GM18507 (cell line): ENCODE measurements at regions not wholly inside any gene's neighbourhood (a gene's known extent, or its start where the extent isn't known, plus 50 kb on each side); places are given as distances from the start of the nearest gene placed in this dataset.
"Not testable (repeated sequence)": the region's sequence is repeated elsewhere in the genome, so short reads cannot be mapped to it uniquely, and the experiment has no call there.

Experiments used
- DNase-seq: peaks from one replicate; pipeline ENCODE4 v3.0.0; 2011; ENCODE audit warnings: low read depth; ENCODE audit not compliant: insufficient read length; ENCODE audit errors: extremely low spot score
- FAIRE-seq: peaks from 2 replicates; lab custom pipeline; 2011; peaks lifted over from hg19 to GRCh38; lab: Jason Lieb, UNC

- no peak for FAIRE-seq
These were observed 397.6 kb upstream of the MYT1L start for GRCh38 chr2:2728635-2729034.

GRCh38 chr2:2727876-2728511, 396.9 kb upstream of the MYT1L start:
- DNase-seq (no peak), FAIRE-seq (no peak)

More at GRCh38 chr2:2728635-2729034, 397.6 kb upstream of the MYT1L start:
- no peak for DNase-seq

GRCh38 chr2:2726163-2726562, 395.1 kb upstream of the MYT1L start:
- FAIRE-seq = no peak

DNA sequence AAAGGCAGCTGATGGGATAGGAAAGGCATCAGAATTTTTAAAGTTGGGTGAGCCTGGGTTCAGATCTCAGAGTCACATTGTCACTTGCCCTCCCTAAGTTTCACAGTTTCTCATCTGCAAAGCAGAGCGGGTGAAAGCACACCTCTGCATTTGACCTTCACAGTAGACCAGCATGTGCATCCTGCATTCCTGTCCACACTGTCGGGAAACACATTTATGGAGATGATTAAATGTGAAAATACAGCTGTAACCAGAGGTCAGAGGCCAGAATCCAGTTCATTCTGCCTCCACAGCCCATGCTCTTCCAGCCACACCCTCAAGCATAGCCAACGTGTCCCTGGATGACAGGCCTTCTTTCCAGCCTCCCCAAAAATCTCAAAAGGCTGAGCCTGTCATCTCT, 392.0 kb upstream of the MYT1L start:
- FAIRE-seq (no peak), DNase-seq (no peak)

More at GRCh38 chr2:2726163-2726562, 395.1 kb upstream of the MYT1L start:
- no peak for DNase-seq

DNA sequence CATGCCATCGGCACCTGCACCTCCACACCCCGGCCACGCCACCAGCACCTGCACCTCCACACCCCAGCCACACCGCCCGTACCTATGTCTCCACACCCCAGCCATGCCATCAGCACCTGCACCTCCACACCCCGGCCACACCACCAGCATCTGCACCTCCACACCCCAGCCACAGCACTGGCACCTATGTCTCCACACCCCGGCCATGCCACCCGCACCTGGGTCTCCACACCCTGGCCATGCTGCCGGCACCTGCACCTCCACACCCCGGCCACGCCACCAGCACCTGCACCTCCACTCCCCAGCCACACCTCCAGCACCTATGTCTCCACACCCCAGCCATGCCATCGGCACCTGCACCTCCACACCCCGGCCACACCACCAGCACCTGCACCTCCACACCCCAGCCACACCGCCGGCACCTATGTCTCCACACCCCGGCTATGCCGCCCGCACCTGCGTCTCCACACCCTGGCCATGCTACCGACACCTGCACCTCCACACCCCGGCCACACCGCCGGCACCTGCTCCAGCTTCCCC, 390.3 kb upstream of the MYT1L start:
- DNase-seq (no peak), FAIRE-seq (no peak)

GRCh38 chr2:2720806-2721205, 389.7 kb upstream of the MYT1L start:
- not testable (repeated sequence) for DNase-seq, FAIRE-seq

DNA sequence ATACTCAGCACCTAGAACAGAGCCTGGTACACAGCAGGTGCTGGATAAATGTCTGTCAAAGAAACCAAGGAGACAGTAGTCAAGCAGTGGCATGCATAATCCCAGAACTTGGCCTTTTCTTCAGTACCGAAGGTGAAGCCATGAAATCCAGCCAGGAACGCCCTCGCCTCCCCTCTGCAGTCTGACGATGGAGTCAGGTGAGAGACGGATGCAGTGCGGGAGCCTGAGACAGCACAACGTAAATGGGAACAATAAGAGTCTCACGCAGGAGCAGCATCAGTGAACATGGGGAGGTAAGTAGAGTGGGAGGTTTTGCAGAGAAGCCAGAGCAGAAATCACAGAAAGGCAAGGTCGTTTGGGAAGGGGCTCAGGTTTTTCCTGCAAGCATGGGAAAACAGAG, 389.3 kb upstream of the MYT1L start:
- FAIRE-seq (no peak), DNase-seq (no peak)

GRCh38 chr2:2719781-2720180, 388.7 kb upstream of the MYT1L start:
- FAIRE-seq (no peak), DNase-seq (no peak)

DNA sequence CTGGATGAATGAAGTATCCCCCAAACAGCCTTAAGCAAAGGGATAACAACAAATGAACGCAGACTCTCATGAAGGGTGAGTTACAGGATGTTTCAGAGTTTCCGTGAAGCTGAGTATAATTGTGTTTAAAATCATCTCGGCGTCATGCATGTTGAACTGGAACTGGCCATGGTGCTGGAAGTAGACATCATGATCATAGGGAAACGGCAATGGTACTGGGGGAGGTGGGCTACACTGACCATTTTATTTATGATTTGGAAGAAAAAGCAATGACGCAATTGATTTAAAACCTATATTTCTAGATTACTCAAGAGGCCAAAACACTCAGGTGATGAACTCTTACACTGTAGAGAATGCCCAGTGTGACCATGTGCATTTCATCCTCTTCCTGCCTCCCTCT, 387.9 kb upstream of the MYT1L start:
- DNase-seq = no peak
- no peak for FAIRE-seq

DNA sequence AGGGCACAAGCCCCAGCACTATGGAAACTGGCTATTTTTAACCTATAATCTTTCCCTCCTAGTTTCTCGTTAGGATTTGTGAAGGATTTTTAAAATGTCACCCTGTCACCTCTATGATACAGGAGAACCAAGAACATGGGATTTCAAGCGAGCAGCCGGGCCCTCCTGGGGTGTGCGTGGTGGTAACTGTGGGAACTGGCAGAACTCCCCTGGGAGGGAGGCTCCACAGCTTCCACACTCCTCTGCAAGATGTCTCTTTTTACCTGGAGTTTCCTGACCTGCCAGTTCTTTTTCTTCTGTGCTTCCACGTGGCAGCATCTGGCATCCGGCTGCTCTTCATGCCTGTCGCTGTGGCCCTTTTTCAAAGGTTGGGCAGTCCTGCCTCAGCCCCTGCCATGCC, 386.3 kb upstream of the MYT1L start:
- no peak for DNase-seq
- FAIRE-seq = no peak

DNA sequence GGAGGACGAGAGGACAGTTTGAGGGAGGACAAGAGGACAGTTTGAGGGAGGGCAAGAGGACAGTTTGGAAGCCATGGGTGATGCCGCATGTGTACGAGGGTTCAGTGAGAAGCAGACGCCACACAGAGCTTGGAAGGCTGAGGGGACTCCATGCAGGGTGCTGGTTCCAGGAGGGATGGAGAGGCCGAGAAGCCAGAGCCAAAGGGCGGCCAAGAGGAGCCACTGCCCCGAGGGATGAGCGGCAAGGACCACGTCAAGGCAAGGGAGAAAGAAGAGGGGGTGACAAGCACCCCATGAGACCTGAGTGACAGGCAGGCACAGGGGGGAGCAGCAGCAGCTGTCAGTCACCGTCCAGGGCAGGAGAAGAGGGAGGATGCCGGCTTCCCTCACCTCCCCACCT, 385.7 kb upstream of the MYT1L start:
- FAIRE-seq (no peak), DNase-seq (no peak)

DNA sequence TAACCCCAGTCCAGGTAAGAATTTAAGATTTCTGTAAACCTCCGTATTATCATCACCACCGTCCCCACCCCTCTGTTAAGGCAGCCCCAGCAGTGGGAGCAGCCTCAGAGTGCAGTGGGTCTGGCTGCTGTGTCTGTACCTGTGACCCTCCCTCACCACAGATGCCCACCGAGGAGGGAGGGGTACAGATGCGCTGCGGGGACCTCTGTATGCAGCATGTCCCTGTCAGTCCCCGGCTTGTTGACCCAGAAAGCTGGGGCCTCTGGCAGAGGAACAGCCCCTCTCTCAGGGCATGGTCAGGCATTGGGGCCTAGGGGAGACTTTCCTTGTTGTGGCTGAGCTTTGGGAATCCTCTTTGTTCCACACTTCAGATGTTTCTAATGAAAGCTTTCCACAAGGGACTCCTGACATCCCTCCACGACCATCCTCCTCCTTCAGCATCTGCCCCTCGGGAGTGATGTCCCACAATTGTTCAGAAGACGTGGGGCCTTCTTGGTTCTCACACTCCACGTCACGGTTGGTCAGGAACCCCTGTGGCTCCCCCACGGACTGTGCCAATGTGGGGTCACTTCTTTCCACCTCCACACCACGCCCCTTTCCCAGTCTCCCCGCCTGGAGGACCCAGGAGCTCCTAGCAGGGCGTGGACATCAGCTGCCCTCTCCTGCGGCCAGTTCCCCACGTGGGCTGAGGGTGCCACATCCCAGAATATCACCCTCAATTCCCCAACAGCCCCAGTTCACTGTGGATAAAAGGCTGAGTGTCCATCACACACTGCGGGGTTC, 384.2 kb upstream of the MYT1L start:
- no peak for DNase-seq
- no peak for FAIRE-seq

DNA sequence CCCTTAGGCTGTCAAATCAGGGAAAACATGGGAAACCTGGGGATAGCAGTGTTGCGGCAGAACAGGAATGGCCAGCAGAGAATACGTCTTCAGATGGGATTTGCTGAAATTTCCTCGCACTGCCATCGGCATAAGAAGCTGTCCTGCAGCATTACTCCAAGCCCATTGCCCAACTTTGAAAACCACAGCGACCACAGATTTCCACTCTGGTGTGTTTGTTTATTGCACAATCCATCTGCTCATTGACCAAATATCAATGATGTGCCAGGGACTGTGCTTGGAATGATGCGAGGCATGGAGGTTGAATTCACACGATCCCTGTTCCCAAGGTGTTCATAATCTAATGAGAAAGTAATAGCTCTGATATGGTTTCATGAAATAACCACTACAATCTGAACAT, 383.3 kb upstream of the MYT1L start:
- FAIRE-seq = no peak
- DNase-seq = no peak

DNA sequence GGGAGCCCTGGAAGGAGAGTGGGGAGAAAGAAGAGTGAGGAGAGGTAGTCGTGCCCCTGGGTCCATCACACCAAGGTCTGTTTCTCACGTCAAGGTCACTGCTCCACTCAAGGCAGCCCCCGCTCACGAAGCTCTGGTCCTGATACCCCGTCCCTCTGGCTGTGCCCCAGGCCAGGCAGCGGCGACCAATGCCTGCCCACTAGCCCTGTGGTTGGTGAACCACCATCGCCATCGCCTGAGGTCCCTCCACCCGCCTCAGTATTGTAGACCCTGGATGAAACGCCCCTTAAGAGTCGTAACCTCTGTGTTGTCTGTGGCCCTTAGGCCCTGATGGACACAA, 378.3 kb upstream of the MYT1L start:
- FAIRE-seq (no peak), DNase-seq (no peak)

GRCh38 chr2:2708575-2709430, 377.7 kb upstream of the MYT1L start:
- FAIRE-seq (no peak), DNase-seq (no peak)

DNA sequence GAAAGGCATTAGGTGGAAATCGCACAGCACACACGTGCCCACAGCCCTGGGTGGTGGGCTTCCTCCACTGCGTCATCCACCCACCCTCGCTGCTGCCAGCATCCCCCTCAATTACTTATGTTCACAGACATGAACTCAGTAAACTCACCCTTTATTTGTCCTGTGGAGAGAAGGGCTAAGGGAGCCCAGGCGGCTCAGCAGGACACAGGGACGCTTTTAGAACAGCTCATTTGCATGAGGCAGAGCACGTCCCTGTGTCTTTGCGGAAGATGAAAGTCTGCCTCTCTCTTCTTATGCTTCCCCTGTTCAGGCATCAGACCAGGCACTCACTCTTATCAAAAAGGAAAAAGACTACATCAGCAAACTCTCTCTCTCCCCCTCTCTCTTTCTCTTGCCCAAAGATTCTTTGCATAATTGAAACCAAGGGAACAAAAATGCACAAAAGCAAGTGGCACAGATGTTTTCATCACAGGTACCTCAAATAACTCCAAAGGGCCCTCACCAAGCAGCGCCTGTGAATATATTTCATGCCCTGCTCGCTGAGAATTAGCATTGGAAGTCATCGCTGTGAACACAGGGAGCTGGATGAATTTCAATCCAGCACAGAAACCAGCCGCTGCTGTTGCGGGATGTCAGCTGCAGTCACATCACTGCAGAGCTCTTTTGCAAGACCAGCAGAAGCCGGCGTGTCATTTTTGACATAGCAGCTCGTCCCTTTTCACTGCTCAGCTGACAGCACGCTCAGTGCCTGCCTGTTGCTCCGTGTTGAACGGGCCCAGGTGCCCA, 376.3 kb upstream of the MYT1L start:
- no peak for FAIRE-seq

DNA sequence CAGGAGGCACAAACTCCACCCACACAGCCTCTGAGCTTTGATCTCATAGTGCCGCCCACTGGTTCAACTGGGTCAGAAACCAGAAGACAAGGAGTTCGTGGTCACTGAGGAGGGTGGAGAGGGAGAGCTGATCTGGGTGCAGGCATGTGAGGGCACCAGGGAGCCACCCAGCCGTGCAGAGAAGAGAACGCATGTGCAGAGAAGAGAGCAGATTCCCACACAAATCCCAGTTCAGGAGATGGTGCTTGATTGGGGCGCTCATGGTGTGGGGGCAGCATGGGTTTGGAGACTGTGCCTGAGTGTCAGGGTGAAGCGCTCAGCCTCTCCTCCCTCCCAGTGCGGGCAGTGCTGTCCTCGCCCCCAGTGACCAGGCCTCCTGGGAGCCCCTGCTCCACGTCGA, 375.2 kb upstream of the MYT1L start:
- FAIRE-seq = no peak
- DNase-seq = no peak

More for the DNA sequence above, 376.3 kb upstream of the MYT1L start:
- DNase-seq = no peak

DNA sequence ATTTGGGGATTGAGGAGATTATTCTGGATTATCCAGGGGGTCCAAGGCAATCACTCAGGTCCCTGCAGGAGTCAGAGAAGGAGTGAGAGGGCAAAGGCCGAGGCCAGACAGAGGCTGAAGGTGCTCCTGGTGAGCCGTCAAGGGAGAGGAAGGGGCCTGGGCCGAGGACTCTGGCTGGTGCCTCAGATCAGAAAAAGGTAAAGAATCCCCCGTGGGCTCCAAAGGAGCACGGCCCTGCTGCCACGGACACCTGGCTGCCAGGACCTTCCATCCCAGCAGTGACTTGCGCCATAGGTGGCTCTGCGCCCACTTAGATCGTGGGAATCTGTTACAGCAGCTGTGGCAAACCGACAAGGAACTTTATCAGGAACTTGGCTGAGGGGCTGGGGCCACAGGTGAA, 374.8 kb upstream of the MYT1L start:
- FAIRE-seq (no peak), DNase-seq (no peak)

- DNase-seq (no peak), FAIRE-seq (no peak)
These were observed 373.5 kb upstream of the MYT1L start for GRCh38 chr2:2704428-2705090.
